ENCODE measurements at regions not wholly inside any gene's neighbourhood (a gene's known extent, or its start where the extent isn't known, plus 50 kb on each side); places are given as distances from the start of the nearest gene placed in this dataset.

DNA sequence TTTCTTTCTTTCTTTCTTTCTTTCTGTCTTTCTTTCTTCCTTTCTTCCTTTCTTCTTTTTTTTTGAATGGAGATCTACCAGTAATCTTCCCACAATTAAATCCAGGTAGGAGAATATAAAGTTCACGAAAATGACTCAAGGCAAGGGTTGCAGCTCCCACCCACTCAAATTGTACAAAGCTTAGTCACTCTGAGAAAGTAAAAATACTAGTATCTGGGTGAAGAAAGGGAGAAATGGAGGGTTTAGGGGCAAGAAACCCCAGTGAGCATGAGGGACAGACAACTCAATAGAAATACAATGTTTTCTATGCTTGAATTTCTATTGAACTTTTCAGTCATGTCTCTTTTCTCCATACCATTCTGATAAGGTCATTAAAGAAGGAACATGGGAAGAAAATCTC, 200.8 kb downstream of the GATA3 start:
- no peak for DNase-seq (ENCODE audit: low spot score)
- no peak overlapping the region for H3K27ac ChIP-seq
- ChIA-PET POLR2A (ENCODE audit: low non-redundant PET) (no interaction called here), CTCF (no interaction called here)
- TF ChIP-seq, protein P1, sequence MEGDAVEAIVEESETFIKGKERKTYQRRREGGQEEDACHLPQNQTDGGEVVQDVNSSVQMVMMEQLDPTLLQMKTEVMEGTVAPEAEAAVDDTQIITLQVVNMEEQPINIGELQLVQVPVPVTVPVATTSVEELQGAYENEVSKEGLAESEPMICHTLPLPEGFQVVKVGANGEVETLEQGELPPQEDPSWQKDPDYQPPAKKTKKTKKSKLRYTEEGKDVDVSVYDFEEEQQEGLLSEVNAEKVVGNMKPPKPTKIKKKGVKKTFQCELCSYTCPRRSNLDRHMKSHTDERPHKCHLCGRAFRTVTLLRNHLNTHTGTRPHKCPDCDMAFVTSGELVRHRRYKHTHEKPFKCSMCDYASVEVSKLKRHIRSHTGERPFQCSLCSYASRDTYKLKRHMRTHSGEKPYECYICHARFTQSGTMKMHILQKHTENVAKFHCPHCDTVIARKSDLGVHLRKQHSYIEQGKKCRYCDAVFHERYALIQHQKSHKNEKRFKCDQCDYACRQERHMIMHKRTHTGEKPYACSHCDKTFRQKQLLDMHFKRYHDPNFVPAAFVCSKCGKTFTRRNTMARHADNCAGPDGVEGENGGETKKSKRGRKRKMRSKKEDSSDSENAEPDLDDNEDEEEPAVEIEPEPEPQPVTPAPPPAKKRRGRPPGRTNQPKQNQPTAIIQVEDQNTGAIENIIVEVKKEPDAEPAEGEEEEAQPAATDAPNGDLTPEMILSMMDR (conservative IDR thresholded peaks at IDR 0.05; ENCODE audit: low read depth): no peak

DNA sequence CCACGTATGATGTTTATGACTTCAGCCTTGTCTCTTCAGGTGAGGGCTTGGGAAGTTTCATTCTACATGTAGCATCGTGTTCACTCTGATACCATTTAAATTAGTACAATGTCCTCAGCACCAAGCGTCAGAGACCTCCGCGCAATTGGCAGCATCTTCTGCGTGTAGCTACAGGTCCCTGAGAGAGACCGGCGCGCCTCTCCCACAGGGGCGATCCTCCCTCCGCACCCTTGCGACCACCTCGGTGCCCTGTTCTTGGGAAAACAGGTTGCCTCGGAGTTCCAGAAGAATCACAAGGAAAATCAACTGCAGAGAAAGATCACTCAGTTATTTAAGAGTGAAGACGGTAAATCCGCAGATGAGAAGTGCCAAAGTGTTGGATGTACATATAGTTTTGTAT, 206.2 kb downstream of the GATA3 start:
- POLR2A ChIA-PET (ENCODE audit: low non-redundant PET): no interaction called here
- no peak overlapping the region for H3K27ac ChIP-seq
- CTCF ChIA-PET: no interaction called here
- no peak for DNase-seq (ENCODE audit: low spot score)
- TF ChIP-seq, protein P1 (conservative IDR thresholded peaks at IDR 0.05; ENCODE audit: low read depth): no peak

DNA sequence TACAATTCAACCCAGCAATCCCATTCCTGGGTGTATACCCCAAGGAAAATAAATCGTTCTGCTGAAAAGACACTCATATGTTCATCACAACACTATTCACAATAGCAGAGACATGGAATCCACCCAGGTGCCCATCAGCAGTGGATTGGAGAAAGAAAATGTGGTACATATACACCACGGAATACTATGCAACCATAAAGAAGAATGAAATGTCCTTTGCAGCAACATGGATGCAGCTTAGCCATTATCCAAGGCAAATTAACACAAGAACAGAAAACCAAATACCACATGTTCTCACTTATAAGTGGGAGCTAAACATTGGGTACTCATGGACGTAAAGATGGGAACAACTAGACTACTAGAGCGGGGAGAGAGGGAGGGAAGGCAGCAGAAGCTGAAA, 207.8 kb downstream of the GATA3 start:
- no peak overlapping the region for H3K27ac ChIP-seq
- CTCF ChIA-PET: no interaction called here
- TF ChIP-seq, protein P1 (conservative IDR thresholded peaks at IDR 0.05; ENCODE audit: low read depth): no peak
- POLR2A ChIA-PET (ENCODE audit: low non-redundant PET): no interaction called here
- no peak for DNase-seq (ENCODE audit: low spot score)

DNA sequence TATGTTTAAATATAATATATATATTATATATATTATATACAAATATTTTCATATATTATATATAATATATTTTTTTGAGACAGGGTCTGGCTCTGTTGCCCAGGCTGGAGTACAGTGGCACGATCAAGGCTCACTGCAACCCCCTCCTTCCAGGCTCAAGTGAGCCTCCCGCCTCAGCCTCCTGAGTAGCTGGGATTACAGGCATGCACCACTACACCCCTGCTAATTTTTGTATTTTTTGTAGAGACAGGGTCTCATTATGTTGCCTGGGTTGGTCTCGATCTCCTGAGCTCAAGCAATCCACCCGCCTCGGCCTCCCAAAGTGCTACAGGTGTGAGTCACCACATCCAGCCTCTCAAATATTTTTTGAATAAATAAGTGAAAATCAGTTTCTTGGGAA, 215.5 kb downstream of the GATA3 start:
- no peak for DNase-seq (ENCODE audit: low spot score)
- no peak overlapping the region for H3K27ac ChIP-seq
- ChIA-PET CTCF (no interaction called here), POLR2A (ENCODE audit: low non-redundant PET) (no interaction called here)
- TF ChIP-seq, protein P1 (conservative IDR thresholded peaks at IDR 0.05; ENCODE audit: low read depth): no peak

DNA sequence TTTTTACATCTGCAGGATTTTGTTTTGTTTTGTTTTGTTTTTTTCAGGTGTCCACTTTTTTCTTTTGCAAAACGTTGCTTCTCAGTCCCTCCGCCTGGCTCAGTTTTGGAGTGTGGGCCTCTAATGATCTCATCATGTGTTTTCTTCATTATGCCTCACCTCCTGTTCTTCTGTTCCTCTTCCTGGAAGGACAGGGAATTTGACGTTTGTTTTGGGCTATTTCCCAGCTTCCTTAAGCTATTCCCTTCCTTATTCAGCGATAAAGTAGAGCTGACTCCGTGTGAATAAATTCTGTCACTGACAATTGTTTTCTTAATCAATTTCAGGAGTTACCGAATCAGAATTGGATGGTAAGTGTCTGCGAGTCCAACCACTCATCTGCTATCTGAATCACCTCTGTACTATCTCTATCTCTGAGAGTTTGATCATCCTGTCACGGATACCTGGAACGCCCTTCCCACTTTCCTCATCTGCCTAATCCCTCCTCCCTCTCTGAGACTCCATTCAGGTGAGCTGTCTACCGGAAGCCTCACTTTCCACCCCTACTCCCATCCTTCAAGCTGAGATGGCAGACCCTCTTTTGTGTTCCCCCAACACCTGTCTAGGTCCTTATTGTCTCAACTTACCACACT, 218.4 kb downstream of the GATA3 start:
- no peak overlapping the region for H3K27ac ChIP-seq
- ChIA-PET CTCF (no interaction called here), POLR2A (ENCODE audit: low non-redundant PET) (no interaction called here)
- peak; percentile 6 for DNase-seq (ENCODE audit: low spot score)
- TF ChIP-seq, protein P1 (conservative IDR thresholded peaks at IDR 0.05; ENCODE audit: low read depth): no peak

DNA sequence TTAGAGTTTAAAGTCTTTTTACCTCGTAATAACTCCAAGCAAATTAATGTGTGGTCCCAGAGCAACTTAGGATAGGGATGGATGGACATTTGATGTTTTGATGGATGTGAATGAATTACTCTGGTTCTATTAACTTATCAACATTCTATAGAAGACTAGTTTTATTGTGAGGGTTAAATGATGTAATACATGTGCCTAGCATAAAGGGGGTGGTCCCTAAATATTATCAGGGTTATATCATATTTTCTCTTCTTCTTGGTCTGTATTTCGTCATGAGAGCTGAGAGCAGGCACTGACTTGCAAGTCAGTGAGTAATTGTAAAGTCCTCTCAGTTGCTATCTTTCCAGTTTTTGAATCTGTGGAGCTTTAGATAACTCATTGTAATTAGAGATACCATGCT, 219.3 kb downstream of the GATA3 start:
- TF ChIP-seq, protein P1 (conservative IDR thresholded peaks at IDR 0.05; ENCODE audit: low read depth): no peak
- CTCF ChIA-PET: no interaction called here
- POLR2A ChIA-PET (ENCODE audit: low non-redundant PET): no interaction called here

DNA sequence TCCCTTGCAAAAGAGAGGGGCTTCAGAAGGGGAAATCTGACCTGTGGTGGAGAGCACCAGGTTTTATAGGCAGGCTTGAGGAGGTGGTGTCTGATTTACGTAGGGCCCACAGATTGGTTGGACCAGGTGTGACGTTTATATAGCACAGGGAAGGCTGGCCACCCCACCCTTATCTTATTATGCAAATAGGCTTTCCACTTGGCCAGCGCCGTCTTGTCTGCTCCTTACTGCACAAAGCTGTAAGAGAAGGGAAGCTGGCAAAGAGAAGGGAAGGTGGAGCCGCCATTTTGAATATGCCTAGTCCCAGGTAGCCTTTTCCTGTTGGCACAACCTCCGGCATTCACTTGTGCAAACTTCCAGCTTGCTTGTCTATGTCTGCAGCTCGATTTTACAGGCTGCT, 221.4 kb downstream of the GATA3 start:
- no peak overlapping the region for H3K27ac ChIP-seq
- TF ChIP-seq, protein P1 (conservative IDR thresholded peaks at IDR 0.05; ENCODE audit: low read depth): no peak
- POLR2A ChIA-PET (ENCODE audit: low non-redundant PET): no interaction called here
- no peak for DNase-seq (ENCODE audit: low spot score)
- CTCF ChIA-PET: no interaction called here

More for the DNA sequence above, 219.3 kb downstream of the GATA3 start:
- no peak overlapping the region for H3K27ac ChIP-seq
- peak; percentile 51 for DNase-seq (ENCODE audit: low spot score)

Data from RWPE1 (cell line).